ENCODE measurements at regions not wholly inside any gene's neighbourhood (a gene's known extent, or its start where the extent isn't known, plus 50 kb on each side); places are given as distances from the start of the nearest gene placed in this dataset.

GRCh38 chr17:52789829-52790228 is 631.3 kb upstream of the CA10 start (continued):
- TF ChIP-seq ZNF462 (CRISPR knock-in tag; IDR thresholded peaks at IDR 0.05) (no peak), POLR2AphosphoS5 (IDR thresholded peaks at IDR 0.05; ENCODE audit: low read depth) (no peak)

GRCh38 chr17:52776234-52776633 is 617.7 kb upstream of the CA10 start:
- ATAC-seq = peak; percentile 82
- H3K27me3 Mint-ChIP-seq (ENCODE audit: insufficient read depth, low read depth, poor library complexity) = peaks cover 20% of the 10 kb centered on the region
- no peaks in the 10 kb centered on the region for H3K9me3 Mint-ChIP-seq
- no peaks in the 10 kb centered on the region; the same call in 1 of the 2 replicates for H3K9me2 ChIP-seq (ENCODE audit: insufficient read depth)
- H3K4me3 ChIP-seq = no peak overlapping the region
- no peaks in the 10 kb centered on the region; the same call in 1 of the 2 replicates for H4K20me1 ChIP-seq (replicated peaks; ENCODE audit: insufficient read depth)
- no peaks in the 10 kb centered on the region for H3K79me2 ChIP-seq (replicated peaks; ENCODE audit: insufficient read depth)
- H3K27me3 ChIP-seq (ENCODE audit: insufficient read depth) = peaks cover 58% of the 10 kb centered on the region
- no peaks in the 10 kb centered on the region for H3K4me1 Mint-ChIP-seq
- H3K4me1 ChIP-seq (ENCODE audit: insufficient read depth) = no peaks in the 10 kb centered on the region; the same call in 1 of the 2 replicates
- no peaks in the 10 kb centered on the region for H3F3A ChIP-seq (replicated peaks; ENCODE audit: low read depth)
- H3K4me2 ChIP-seq = no peak overlapping the region
- H3K27ac ChIP-seq (ENCODE audit: low read depth) = no peak overlapping the region
- no peaks in the 10 kb centered on the region for H3K36me3 ChIP-seq (ENCODE audit: insufficient read depth)
- no peak overlapping the region for H2AFZ ChIP-seq
- DNase-seq (ENCODE audit: low spot score) = peak; percentile 8
- no peaks in the 10 kb centered on the region for H3K36me3 Mint-ChIP-seq (ENCODE audit: low read depth)
- H3K27ac Mint-ChIP-seq = no peak overlapping the region
- no peak overlapping the region for H3K4me3 Mint-ChIP-seq
- TF ChIP-seq CREB1 (CRISPR knock-in tag; IDR thresholded peaks at IDR 0.05; ENCODE audit: low read depth) (no peak), ZNF462 (CRISPR knock-in tag; IDR thresholded peaks at IDR 0.05) (no peak), REST (IDR thresholded peaks at IDR 0.05; ENCODE audit: unreplicated experiment) (no peak), JUNB (IDR thresholded peaks at IDR 0.05; ENCODE audit: unreplicated experiment) (no peak)

Data from GM23338 (cell line).